ENCODE measurements at regions not wholly inside any gene's neighbourhood (a gene's known extent, or its start where the extent isn't known, plus 50 kb on each side); places are given as distances from the start of the nearest gene placed in this dataset.

DNA sequence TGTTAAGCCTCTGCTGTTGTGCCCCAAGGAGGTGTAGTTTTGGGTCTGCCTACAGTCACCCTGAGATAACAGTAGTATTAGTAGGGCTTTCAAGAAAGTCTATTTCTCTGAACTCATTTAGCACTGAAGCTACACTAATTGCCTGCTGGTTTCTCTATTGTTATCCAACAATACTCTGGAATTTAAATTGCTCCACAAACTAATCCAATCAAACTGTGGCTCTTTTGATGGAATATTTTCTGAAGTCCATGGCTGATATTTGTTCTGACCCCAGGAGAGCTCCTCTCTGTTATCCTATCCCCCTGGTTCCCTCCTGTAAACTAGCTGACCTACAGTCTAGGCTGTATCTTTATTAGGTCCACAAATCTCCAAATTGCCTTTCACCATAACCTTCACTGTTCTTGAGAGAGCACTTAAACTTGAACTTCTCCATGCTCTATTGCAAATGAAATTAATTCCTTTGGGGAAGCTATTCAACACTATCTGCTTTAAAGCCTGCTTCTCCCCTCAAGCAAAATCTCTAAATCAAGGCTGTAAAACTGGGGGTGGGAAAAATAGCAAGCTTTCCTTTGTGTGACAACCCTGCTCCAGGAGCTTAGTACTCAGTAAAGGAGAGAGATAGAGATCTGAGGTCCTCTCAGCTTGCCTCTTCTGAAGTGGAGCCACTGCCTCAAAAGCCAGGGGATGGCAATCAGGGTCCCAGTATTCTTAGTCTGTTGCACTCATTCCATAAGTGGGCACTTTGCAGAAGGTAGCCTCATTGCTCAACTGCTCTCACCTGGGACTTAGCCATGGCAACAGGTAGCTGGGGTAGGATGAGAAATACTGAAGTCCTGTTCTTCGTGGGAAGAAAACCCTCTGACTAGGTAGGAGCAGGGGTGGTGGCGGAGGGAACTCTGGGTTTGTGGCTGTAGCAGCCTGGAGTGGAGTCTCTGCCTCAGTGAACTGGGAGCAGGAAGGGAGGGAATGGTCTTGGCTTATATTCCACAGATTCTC is 110.9 kb downstream of the MACIR start:
- no peak for DNase-seq (ENCODE audit: low read depth)
- H3K4me3 ChIP-seq (ENCODE audit: low read depth, low read length): no peak overlapping the region
- TF ChIP-seq, protein P1, sequence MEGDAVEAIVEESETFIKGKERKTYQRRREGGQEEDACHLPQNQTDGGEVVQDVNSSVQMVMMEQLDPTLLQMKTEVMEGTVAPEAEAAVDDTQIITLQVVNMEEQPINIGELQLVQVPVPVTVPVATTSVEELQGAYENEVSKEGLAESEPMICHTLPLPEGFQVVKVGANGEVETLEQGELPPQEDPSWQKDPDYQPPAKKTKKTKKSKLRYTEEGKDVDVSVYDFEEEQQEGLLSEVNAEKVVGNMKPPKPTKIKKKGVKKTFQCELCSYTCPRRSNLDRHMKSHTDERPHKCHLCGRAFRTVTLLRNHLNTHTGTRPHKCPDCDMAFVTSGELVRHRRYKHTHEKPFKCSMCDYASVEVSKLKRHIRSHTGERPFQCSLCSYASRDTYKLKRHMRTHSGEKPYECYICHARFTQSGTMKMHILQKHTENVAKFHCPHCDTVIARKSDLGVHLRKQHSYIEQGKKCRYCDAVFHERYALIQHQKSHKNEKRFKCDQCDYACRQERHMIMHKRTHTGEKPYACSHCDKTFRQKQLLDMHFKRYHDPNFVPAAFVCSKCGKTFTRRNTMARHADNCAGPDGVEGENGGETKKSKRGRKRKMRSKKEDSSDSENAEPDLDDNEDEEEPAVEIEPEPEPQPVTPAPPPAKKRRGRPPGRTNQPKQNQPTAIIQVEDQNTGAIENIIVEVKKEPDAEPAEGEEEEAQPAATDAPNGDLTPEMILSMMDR (IDR thresholded peaks at IDR 0.05; ENCODE audit: control insufficient read depth, extremely low read depth, insufficient read depth): no peak

DNA sequence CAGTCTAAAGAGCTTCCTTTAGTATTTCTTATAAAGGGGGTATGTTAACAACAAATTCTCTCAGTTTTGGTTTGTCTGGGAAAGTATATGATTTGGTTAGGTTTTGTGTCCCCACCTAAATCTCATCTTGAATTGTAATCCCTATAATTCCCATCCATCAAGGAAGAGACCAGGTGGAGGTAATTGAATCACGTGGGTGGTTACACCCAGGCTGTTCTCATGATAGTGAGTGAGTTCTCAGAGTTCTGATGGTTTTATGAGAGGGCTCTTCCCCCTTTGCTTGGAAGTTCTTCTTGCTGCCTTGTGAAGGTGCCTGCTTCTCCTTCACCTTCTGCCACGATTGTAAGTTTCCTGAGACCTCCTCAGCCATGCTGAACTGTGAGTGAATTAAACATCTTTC is 109.1 kb downstream of the MACIR start:
- TF ChIP-seq, protein P1 (IDR thresholded peaks at IDR 0.05; ENCODE audit: control insufficient read depth, extremely low read depth, insufficient read depth): no peak
- no peak overlapping the region for H3K4me3 ChIP-seq (ENCODE audit: low read depth, low read length)
- no peak for DNase-seq (ENCODE audit: low read depth)

DNA sequence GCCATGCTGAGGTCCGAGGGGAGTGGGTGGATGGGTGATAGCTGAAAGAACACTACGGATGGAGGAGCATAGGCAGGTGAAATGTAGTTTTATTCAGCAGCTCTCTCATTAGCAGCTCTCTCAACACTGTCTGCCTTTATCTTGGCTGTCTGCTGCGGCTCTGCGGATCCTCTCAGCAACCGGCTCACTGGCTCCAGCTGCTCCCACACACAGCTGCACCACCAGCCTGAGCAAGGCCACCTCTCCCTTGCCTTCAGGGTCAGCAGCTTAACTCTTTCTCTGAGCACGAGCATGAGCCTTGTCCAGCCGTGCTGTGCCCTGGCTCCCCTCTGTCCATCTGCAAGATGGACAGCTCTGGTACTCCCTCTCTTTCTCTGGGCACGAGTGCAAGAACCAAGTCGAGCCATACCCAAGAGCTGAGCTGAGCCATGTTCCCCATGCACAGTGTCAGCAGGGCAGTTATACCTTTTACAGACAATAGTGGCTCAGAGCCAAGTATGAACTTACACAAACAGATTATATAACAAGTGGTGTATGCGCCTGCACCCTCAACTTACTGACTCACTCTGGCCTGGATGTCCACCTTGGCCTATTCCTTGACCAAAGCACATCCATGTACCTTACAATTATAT is 108.5 kb downstream of the MACIR start:
- no peak overlapping the region for H3K4me3 ChIP-seq (ENCODE audit: low read depth, low read length)
- TF ChIP-seq, protein P1 (IDR thresholded peaks at IDR 0.05; ENCODE audit: control insufficient read depth, extremely low read depth, insufficient read depth): no peak
- DNase-seq (ENCODE audit: low read depth): no peak

DNA sequence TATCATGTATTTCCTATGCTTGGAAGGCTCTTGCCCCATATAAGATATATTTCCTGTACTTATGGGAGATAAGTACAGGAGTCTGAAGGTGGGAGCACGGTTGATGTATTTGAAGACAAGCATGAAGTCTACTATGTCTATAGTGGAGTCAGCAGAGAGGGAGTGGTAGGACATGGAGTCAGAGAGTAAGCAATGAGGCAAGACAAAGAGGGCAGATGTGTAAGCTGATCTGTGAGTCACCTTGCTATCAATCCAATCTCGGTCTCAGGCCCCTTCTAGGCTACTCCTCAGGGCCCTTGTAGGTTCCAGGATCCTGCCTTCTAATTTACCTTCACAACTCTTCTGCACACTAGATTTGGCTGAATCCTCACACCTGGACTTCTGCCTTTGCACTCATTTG is 105.5 kb downstream of the MACIR start:
- DNase-seq (ENCODE audit: low read depth): no peak
- TF ChIP-seq, protein P1 (IDR thresholded peaks at IDR 0.05; ENCODE audit: control insufficient read depth, extremely low read depth, insufficient read depth): no peak
- no peak overlapping the region for H3K4me3 ChIP-seq (ENCODE audit: low read depth, low read length)

DNA sequence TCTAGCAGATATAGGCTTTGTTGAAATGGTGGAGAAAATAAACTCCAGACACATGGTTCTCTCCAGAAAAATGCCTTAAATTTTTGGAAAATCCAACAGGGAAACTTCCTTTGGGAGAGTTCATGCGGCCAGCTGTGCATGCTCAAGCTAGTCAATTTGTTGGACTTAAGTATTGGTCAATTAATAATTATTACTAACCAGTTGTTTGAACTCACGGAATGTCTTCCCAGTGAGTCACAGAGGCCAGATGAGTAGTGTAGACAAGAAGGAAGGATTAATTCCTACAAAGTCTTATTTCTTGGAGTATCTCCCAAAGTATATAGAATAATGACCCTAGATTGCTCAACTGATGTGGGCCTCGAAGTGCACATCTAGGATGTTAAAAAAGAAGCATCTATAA is 103.6 kb downstream of the MACIR start:
- TF ChIP-seq, protein P1 (IDR thresholded peaks at IDR 0.05; ENCODE audit: control insufficient read depth, extremely low read depth, insufficient read depth): no peak
- no peak overlapping the region for H3K4me3 ChIP-seq (ENCODE audit: low read depth, low read length)
- no peak for DNase-seq (ENCODE audit: low read depth)

DNA sequence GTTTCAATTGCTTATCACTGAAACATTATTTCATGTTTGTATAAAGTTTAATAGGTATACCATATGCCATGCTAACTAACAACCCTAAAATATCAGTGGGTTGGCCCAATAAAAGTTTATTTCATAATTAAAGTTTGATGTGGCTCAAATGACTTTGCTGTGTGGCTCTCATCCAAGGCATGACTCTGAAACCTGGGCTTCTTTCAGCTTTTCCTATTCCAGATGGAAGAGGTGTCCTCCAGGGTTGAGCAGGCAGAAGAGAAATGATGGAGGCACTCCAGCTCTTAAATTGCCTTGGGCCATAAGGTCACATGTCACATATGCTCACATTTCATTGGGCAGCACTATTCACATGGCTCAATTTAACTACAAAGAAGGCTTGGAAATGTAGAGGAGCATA is 101.9 kb downstream of the MACIR start:
- peak; percentile 96 for DNase-seq (ENCODE audit: low read depth)
- TF ChIP-seq, protein P1 (IDR thresholded peaks at IDR 0.05; ENCODE audit: control insufficient read depth, extremely low read depth, insufficient read depth): no peak
- H3K4me3 ChIP-seq (ENCODE audit: low read depth, low read length): no peak overlapping the region

Measured in LNCaP clone FGC (cell line).